GM21390 (cell line): ENCODE measurements at regions not wholly inside any gene's neighbourhood (a gene's known extent, or its start where the extent isn't known, plus 50 kb on each side); places are given as distances from the start of the nearest gene placed in this dataset.
"Not testable (repeated sequence)": the region's sequence is repeated elsewhere in the genome, so short reads cannot be mapped to it uniquely, and the experiment has no call there.

Experiments used
- ATAC-seq: cut with Tn5 transposase; IDR thresholded peaks from one replicate; pipeline ENCODE4 v1.9.1; 2021; ENCODE audit not compliant: unreplicated experiment

DNA sequence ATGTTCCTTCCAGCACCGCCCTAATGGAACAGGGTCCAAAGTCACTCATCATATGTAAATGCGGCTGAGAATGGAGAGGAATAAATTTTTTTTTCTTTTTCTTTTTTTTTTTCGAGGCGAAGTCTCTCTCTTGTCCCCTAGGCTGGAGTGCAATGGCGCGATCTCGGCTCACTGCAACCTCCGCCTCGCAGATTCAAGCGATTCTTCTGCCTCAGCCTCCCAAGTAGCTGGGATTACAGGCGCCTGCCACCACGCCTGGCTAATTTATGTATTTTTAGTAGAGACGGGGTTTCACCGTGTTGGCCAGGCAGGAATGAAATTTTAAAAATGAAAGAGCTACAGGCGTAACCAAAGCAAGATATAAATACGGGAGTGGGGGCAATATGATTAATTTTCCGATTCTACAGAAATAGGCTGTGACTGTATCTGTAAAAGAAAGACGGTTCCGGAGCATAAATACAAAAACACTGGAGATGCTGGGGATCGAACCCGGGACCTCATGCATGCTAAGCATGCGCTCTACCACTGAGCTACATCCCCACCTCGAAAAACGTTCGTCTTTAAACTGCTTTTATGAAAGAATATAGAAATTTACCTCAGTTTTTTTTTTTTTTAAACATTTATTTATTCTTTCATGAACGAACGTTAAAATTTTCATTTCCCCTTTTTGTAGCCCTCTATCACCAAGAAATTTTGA is 132.2 kb downstream of the GPX5 start:
- ATAC-seq = peak; percentile 58

DNA sequence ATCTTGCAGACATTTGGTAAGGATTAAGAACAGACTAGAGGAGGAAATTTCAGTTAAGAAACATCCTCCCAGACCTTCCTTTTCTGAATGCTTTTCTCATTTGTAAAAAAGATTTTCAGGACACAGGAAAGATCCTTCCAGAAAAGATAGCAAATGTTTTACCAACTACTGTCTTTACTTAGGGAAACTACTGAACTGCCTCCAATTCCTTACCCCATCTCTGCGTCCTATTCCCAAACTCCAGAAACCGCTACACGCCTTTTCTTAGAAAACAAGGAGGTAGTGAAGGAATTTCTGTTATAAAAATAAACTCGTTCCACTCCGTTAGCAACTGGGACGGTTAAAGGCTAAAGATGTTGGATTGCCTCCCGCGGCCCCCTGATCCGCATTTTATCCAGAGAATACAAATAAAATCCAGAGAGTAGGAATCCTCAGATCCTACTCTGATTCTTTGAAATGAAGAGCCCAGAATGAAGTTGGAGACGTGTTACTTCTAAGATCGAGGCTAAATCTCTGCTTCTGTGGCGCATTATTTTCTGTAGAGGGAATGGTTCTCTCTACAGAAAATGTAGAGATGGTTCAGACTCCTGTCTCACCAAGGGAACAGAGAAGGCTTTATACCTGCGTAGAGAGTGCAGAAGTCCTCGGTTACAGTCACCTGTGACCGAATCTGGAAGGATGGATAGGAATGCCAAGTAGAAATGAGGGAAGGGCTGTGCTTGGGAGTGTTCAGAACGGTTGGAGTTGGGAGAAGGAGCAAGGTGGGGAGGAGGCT is 133.0 kb downstream of the GPX5 start:
- no peak for ATAC-seq

DNA sequence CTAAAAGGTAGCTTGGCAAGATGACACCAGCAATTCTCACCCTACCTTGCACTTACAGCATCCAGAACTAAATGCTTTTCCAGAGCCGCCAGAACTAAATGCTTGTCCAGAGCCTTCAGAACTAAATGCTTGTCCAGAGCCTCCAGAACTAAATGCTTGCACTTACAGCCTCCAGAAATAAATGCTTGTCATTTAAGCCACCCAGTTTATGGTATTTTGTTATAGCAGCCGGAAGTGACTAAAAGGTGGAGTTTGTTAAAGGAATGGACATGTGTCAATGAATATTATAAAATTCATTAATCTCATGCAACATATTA is 133.5 kb downstream of the GPX5 start:
- no peak for ATAC-seq

DNA sequence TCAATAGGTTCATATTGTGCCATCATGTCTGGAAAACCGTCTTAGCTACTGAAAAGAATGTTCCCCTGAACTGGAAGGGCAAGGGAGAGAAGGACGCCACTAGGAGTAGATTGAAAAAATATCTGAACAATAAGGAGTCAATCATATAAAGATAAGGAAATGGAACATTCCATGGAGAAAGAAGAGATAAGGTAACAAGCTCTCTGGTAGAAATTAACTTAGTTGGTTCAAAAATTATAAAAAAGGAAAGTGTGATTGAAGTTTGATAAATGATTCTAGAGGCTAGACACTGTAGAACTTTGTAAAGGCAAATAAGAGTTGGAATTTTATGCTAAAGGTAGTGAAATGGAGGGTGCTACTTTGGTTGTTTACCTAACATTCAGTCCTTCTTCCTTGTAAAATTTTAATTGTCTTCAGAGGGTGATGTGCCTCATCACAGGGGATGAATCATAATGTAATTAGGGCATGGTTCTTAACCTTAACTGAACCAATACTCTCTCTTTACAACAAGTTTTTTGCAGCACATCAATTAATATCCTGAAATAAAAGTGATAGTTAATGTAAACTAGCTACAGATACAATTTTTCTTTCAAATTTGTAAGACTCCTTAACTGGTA is 135.5 kb downstream of the GPX5 start:
- ATAC-seq = no peak

DNA sequence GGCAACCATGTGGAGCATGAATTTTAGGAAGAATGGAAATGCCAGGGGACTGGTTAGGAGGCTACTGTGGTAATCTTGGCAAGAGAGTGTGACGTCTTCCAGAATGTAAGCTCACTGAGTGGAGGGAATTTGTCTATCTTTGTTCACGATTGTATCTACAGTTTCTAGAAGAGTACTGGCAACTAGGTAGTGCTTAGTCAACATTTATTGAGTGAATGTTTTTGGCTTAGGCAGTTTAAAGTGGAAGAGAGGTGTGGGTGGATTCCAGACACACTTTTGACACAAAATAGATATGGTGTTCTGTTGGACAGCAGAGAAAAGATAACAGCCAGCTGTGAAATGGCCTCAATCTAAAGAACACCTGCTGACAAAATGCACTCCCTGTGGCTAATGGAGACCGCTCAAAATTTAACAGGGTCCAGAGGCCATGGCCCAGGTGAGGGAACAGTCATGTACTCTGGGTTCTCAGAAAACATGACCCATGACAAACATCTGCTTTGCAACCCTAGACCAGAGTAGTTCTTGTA is 139.3 kb downstream of the GPX5 start:
- no peak for ATAC-seq

DNA sequence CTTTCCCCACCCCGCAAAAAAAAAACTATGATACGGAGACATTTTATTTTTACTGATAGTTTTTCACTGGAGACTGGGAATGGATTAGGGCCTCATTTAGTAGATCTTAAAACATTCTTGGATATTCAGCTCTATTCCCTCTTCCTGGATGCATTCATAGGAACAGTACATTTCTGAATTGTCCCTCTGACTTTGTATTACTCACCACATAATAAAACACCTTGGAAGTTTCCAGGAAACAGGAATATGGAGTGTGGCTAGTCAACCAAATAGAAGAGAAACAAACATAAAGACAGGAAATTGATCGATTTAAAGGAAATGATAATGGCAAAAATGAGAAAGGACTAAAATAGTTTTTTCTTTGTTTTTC is 147.7 kb downstream of the GPX5 start:
- ATAC-seq = no peak

DNA sequence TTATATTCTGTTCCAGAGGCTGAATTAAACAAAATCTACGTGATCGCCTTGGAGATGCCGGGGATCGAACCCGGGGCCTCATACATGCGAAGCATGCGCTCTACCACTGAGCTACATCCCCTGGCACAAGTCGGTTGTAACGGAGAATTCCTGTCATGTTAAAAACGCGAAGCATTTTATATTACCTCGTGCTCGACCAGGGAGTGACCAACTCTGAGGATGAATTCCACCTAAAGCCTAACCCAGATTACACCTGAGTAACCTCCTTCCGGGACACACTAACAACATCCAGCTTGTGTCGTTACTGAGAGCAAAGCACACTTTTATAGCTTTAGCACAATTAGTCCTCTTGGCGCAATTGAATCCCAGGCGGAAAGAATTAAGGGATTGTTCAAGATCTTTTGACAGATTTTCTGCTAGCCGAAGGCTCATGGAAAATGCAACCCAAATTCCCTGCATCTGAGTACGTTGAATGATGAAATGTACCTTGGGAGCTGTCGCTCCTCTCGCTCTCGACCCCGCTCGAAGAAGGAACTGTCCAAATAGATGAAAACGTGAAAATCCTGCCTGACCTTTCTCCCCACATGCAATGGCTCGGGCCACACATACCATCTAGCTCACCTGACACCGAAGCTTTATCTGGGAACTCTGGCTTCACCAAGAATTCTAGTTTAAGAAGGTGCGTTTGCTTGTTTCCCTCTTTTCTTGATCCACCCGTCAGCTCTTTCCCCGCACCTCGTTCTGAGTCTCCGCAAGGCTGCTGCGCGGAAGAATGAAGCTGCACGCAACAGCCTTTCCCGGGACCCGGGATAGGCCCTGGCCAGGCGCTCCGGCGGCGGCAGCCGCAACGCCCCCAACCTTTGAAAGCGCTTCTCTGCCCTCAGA is 148.3 kb downstream of the GPX5 start:
- no peak for ATAC-seq

DNA sequence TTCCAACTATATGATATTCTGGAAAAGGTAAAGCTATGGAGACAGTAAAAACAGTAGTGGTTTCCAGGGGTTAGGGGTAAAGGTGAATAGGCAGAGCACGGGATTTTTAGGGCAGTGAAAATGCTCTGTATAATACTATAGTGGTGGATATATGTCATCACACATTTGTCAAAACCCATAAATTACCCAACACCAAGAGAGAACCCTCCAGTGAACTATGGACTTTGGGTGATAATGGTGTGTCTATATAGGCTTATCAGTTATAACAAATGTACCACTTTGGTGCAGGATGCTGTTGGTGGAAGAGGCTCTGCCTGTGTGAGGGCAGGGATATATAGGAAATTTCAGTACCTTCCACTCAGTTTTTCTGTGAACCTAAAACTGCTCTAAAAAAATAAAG is 149.9 kb downstream of the GPX5 start:
- no peak for ATAC-seq

DNA sequence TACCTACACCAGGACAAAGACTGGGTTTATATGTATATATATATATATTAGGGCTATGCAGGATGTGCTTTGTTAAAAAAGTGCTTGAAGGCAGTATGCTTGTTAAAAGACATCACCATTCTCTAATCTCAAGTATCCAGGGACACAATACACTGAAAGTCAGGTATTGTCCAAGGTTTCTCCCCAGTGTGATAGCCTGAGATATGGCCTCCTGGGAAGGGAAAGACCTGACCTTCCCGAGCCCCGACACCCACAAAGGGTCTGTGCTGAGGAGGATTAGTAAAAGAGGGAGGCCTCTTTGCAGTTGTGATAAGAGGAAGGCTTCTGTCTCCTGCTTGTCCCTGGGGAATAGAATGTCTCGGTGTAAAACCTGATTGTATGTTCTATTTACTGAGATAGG is 156.9 kb downstream of the GPX5 start:
- no peak for ATAC-seq

DNA sequence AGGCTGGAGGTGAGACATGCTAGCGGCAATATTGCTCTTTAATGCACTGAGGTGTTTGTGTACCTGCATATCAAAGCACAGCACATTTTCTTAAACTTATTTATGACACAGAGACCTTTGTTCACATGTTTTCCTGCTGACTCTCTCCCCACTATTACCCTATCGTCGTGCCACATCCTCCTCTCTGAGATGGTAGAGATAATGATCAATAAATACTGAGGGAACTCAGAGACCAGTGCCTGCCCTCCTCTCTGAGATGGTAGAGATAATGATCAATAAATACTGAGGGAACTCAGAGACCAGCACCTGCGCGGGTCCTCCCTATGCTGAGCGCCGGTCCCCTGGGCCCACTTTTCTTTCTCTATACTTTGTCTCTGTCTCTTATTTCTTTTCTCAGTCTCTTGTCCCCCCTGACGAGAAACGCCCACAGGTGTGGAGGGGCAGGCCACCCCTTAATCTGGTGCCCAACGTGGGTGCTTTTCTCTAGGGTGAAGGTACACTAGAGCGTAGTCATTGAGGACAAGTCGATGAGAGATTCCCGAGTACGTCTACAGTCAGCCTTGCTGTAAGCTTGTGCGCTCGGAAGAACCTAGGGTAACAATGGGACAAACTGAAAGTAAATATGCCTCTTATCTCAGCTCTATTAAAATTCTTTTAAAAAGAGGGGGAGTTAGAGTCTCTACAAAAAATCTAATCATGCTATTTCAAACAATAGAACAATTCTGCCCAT is 157.4 kb downstream of the GPX5 start:
- not testable (repeated sequence) for ATAC-seq

DNA sequence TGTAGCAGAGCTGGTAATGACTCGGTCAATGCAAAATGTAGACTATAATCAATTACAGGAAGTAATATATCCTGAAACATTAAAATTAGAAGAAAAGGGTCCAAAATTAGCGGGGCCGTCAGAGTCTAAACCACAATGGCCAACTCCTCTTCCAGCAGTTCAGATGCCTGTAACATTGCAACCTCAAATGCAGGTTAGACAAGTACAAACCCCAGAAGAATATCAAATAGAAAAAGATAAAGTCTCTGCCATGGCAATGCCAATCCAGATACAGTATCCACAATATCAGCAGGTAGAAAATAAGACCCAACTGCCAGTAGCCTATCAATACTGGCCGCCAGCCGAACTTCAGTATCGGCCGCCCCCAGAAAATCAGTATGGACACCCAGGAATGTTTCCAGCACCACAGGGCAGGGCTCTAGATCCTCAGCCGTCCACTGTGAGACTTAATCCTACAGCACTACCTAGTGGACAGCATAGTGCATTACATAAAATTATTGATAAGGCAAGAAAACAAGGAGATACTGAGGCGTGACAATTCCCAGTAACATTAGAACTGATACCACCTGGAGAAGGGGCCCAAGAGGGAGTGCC is 158.4 kb downstream of the GPX5 start:
- ATAC-seq = no peak

DNA sequence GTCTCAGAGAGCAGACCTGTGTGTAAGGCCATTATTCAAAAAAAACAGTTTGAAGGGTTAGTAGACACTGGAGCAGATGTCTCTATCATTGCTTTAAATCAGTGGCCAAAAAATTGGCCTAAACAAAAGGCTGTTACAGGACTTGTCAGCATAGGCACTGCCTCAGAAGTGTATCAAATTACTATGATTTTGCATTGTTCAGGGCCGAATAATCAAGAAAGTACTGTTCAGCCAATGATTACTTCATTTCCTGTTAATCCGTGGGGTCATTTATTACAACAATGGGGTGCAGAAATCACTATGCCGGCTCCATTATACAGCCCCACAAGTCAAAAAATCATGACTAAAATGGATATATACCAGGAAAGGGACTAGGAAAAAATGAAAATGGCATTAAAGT is 160.3 kb downstream of the GPX5 start:
- not testable (repeated sequence) for ATAC-seq

DNA sequence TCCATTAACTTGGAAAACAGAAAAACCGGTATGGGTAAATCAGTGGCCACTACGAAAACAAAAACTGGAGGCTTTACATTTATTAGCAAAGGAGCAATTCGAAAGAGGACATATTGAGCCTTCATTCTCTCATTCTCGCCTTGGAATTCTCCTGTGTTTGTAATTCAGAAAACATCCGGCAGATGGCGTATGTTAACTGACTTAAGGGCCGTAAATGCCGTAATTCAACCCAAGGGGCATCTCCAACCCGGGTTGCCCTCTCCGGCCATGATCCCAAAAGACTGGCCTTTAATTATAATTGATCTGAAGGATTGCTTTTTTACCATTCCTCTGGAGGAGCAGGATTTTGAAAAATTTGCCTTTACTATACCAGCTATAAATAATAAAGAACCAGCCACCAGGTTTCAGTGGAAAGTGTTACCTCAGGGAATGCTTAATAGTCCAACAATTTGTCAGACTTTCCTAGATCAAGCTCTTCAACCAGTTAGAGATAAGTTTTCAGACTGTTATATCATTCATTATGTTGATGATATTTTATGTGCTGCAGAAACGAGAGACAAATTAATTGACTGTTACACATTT is 160.9 kb downstream of the GPX5 start:
- not testable (repeated sequence) for ATAC-seq

DNA sequence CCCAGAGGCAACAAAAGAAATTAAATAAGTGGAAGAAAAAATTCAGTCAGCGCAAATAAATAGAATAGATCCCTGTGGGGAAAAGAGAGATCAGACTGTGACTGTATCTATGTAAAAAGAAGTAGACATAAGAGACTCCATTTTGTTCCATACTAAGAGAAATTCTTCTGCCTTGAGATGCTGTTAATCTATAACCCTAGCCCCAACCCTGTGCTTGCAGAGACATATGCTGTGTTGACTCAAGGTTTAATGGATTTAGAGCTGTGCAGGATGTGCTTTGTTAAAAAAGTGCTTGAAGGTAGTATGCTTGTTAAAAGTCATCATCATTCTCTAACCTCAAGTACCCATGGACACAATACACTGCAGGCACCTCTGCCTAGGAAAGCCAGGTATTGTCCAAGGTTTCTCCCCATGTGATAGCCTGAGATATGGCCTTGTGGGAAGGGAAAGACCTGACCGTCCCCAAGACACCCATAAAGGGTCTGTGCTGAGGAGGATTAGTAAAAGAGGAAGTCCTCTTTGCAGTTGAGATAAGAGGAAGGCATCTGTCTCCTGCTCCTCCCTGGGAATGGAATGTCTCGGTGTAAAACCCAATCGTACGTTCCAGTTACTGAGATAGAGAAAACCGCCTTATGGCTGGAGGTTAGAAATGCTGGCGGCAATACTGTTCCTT is 161.8 kb downstream of the GPX5 start:
- not testable (repeated sequence) for ATAC-seq

DNA sequence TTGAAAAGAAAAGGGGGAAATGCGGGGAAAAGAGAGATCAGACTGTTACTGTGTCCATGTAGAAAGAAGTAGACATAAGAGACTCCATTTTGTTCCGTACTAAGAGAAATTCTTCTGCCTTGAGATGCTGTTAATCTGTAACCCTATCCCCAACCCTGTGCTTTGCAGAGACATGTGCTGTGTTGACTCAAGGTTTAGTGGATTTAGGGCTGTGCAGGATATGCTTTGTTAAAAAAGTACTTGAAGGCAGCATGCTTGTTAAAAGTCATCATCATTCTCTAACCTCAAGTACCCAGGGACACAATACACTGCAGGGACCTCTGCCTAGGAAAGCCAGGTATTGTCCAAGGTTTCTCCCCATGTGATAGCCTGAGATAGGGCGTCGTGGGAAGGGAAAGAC is 166.3 kb downstream of the GPX5 start:
- not testable (repeated sequence) for ATAC-seq

DNA sequence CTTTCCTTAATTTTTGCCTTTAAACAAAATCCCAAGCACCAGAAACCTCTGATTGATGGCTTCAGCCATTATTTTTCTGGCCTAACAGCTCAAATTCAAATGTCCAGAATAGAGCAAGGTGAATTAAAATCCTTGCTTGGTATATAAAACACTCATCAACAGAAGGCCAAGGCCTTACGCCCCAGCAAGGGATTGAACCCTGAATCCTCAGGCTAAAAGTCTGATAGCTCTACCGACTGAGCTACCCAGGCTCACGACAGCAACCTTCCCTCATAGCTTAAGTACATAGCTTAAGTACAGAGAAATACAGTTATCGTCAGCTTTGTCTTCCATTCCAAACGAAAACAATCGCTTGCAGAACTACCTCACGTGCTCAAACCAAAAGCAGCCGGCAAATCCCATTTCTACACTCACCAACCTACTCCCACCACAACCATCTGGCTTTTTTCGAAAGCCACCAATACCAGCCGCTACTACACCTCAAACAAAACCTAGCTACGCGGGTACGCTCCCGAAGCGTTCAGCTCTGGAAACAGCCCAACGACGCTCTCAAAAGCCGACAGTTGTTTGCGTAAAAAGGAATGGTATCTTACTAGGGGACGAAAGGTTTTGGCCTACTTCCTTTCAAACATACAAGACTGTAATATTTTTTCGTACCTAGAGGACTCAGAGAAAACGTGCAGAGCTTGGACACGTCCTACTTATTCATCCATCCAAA is 167.5 kb downstream of the GPX5 start:
- ATAC-seq = no peak

DNA sequence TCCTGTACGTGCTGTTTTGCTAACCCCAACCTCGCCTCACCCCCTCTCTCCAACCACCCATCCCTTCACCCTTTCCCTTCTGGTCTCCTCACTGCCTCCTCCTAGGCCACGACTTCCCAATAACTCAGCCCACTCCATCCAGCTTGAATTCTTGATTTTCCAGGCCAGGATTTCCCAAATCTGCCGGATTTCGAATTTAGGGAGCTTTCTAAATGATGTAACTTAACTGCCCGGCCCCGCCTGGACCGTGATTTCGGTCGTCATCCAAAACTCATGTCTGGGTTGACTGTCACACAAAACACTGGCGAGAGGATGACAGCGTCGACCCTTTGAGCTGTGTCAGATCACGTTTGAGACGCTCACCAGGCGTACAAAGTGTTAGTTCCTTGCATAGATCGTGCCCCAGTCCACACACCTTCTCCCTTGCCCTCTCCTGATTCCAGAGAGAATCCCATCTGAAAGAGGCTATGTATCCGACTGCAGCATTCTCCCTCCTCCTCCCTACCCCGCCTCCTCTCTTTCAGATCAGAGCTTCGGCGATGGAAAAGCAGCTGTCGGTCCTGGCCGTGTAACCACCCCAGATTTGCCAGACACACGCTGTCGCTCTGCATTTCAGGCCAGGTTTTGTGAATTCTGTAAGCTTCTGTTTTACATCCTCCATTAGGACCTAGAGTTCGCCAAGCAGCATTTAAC is 168.2 kb downstream of the GPX5 start:
- ATAC-seq = no peak

DNA sequence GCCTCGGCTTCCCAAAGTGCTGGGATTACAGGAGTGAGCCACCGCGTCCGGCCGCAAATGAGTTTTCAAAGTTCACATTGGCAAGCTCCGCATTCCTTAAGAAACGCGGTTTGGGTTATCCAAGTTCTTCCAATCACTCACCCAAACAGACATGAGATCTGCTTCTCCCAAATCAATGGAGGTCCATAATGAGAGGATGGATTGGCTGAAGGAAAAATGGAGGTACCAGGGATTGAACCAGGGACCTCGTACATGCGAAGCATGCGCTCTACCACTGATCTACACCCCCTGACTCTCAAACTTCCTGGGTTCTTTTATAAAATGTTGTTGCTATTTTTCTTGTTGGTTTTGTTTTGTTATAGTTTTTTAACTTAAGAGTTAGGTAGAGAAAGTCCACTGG is 170.0 kb downstream of the GPX5 start:
- ATAC-seq = no peak
